Panc1 (cell line): ENCODE measurements at regions not wholly inside any gene's neighbourhood (a gene's known extent, or its start where the extent isn't known, plus 50 kb on each side); places are given as distances from the start of the nearest gene placed in this dataset.

ENCODE experiments used
- ATAC-seq: fragments of 200-7000 bp; cut with Tn5 transposase; 2 replicates; pipeline ENCODE4 v1.9.1; 2020; ENCODE audit warnings: mild to moderate bottlenecking, moderate library complexity
- BruUV-seq: library from RNA; stranded (reverse); fragments of 400-500 nt; replicated peaks from 2 replicates; lab custom pipeline; 2021; lab: Mats Ljungman, UMichigan
- CTCF ChIA-PET: fragments of 300-600 bp; sonication (Branson Sonifier 250); formaldehyde crosslinking; loops from one replicate; lab custom pipeline; 2022; ENCODE audit warnings: antibody characterized with exemption; lab: Charles Lee
- POLR2A ChIA-PET: fragments of 300-600 bp; sonication (Branson Sonifier 250); formaldehyde crosslinking; loops from one replicate; lab custom pipeline; 2022; ENCODE audit warnings: antibody characterized with exemption; lab: Charles Lee
- DNase-seq: peaks from one replicate; pipeline ENCODE4 v3.0.0-alpha.2; 2010; ENCODE audit warnings: low read depth, low spot score
- H3K27ac ChIP-seq: 2 replicates; pipeline ENCODE4 v1.5.1; 2011; ENCODE audit warnings: mild to moderate bottlenecking, low read length, inconsistent platforms
- H3K27me3 ChIP-seq: fragments of 200-500 bp; sonication (Bioruptor generic); 2 replicates; pipeline ENCODE4 v1.6.0; 2014; ENCODE audit warnings: low read length, inconsistent platforms; ENCODE audit not compliant: control insufficient read depth, insufficient read depth
- H3K36me3 ChIP-seq: fragments of 200-500 bp; sonication (Bioruptor generic); 2 replicates; pipeline ENCODE4 v1.5.1; 2014; ENCODE audit warnings: inconsistent platforms, mild to moderate bottlenecking, low read length, moderate library complexity; ENCODE audit not compliant: control insufficient read depth, insufficient read depth
- H3K4me1 ChIP-seq: 2 replicates; pipeline ENCODE4 v1.5.1; 2011; ENCODE audit warnings: inconsistent platforms, mild to moderate bottlenecking, low read length, moderate library complexity; ENCODE audit not compliant: control insufficient read depth, insufficient read depth
- H3K4me3 ChIP-seq, 2 experiments: 2 replicates each; pipeline ENCODE4 v1.5.1; 2011 to 2012; ENCODE audit warnings: low read depth in 2 of 2, low read length in 2 of 2, mild to moderate bottlenecking in 2 of 2, inconsistent platforms in 1 of 2, moderate library complexity in 1 of 2
- H3K9me3 ChIP-seq: fragments of 200-500 bp; sonication (Bioruptor generic); 2 replicates; pipeline ENCODE4 v1.5.1; 2014; ENCODE audit warnings: low read depth, mild to moderate bottlenecking, inconsistent platforms, low read length, moderate library complexity; ENCODE audit not compliant: control insufficient read depth, insufficient read depth
- POLR2AphosphoS5 ChIP-seq: IDR thresholded peaks from 2 replicates; pipeline ENCODE4 v1.6.1; 2012; ENCODE audit warnings: mild to moderate bottlenecking, low read depth, low read length, moderate library complexity
- SIN3A ChIP-seq: IDR thresholded peaks from 2 replicates; pipeline ENCODE4 v1.6.1; 2012; ENCODE audit warnings: low read depth, mild to moderate bottlenecking, low read length, moderate library complexity, borderline replicate concordance; ENCODE audit not compliant: insufficient read depth
- TCF7L2 ChIP-seq: IDR thresholded peaks from 2 replicates; pipeline ENCODE4 v1.6.1; 2011; ENCODE audit warnings: mild to moderate bottlenecking, low read depth, low read length, inconsistent platforms
- in situ Hi-C: cut with HindIII; loops from 2 replicates; pipeline ENCODE4 v1.10.0; 2016; ENCODE audit warnings: low sequenced_read_pairs, low pct_unique_long_range_greater_than_20kb
- intact Hi-C: fragments of 100-400 bp; cut with micrococcal nuclease; formaldehyde crosslinking; loops from one replicate; pipeline ENCODE4 v1.10.0; 2022; ENCODE audit not compliant: unreplicated experiment
- TF ChIP-seq, protein P1 (sequence below), 2 experiments: IDR thresholded peaks; 2 replicates each; pipeline ENCODE4 v1.6.1; 2011 to 2012; ENCODE audit warnings: low read depth in 2 of 2, control low read depth in 1 of 2, low read length in 1 of 2, mild to moderate bottlenecking in 1 of 2, moderate library complexity in 1 of 2; ENCODE audit not compliant: insufficient read depth in 1 of 2
- TF ChIP-seq, protein P2 (sequence below): fragments of 450-650 bp; IDR thresholded peaks from 2 replicates; pipeline ENCODE4 v1.5.1; 2017; ENCODE audit warnings: mild to moderate bottlenecking

DNA sequence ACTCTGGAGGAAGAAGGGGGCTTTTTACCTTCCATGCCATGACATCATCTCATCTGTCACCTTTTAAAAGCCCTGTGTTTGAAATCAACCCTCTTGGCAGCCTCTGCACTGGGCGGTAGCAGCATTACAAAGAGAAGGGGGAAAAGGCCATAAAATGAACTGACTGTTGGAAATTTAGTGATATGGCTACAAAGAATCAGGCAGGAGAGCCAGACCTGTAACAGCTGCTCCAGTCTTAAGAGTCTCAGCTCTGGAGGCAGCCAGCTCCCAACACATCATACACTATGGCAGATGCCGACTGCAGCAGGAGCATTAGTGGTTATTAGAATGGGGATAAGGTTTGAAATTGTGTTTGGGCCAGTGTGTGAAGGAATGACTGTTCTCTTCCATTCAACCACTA lies 257.5 kb downstream of the DMAC1 start:
- Histone ChIP-seq H3K27ac (no peak overlapping the region), H3K9me3 (no peaks in the 10 kb centered on the region), H3K4me1 (no peaks in the 10 kb centered on the region), H3K27me3 (no peaks in the 10 kb centered on the region), H3K4me3 (no peak overlapping the region), H3K36me3 (no peaks in the 10 kb centered on the region)
- DNase-seq, result no peak
- no TSS peak for BruUV-seq
- CTCF ChIA-PET, result no interaction called here
- TF ChIP-seq POLR2AphosphoS5 (no peak), TCF7L2 (no peak), SIN3A (no peak)
- TF ChIP-seq, protein P1, sequence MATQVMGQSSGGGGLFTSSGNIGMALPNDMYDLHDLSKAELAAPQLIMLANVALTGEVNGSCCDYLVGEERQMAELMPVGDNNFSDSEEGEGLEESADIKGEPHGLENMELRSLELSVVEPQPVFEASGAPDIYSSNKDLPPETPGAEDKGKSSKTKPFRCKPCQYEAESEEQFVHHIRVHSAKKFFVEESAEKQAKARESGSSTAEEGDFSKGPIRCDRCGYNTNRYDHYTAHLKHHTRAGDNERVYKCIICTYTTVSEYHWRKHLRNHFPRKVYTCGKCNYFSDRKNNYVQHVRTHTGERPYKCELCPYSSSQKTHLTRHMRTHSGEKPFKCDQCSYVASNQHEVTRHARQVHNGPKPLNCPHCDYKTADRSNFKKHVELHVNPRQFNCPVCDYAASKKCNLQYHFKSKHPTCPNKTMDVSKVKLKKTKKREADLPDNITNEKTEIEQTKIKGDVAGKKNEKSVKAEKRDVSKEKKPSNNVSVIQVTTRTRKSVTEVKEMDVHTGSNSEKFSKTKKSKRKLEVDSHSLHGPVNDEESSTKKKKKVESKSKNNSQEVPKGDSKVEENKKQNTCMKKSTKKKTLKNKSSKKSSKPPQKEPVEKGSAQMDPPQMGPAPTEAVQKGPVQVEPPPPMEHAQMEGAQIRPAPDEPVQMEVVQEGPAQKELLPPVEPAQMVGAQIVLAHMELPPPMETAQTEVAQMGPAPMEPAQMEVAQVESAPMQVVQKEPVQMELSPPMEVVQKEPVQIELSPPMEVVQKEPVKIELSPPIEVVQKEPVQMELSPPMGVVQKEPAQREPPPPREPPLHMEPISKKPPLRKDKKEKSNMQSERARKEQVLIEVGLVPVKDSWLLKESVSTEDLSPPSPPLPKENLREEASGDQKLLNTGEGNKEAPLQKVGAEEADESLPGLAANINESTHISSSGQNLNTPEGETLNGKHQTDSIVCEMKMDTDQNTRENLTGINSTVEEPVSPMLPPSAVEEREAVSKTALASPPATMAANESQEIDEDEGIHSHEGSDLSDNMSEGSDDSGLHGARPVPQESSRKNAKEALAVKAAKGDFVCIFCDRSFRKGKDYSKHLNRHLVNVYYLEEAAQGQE (IDR thresholded peaks at IDR 0.05; ENCODE audit: insufficient read depth in 1 of 2, low read depth in 2 of 2, low read length in 1 of 2), result no peak
- TF ChIP-seq, protein P2, sequence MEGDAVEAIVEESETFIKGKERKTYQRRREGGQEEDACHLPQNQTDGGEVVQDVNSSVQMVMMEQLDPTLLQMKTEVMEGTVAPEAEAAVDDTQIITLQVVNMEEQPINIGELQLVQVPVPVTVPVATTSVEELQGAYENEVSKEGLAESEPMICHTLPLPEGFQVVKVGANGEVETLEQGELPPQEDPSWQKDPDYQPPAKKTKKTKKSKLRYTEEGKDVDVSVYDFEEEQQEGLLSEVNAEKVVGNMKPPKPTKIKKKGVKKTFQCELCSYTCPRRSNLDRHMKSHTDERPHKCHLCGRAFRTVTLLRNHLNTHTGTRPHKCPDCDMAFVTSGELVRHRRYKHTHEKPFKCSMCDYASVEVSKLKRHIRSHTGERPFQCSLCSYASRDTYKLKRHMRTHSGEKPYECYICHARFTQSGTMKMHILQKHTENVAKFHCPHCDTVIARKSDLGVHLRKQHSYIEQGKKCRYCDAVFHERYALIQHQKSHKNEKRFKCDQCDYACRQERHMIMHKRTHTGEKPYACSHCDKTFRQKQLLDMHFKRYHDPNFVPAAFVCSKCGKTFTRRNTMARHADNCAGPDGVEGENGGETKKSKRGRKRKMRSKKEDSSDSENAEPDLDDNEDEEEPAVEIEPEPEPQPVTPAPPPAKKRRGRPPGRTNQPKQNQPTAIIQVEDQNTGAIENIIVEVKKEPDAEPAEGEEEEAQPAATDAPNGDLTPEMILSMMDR, result no peak
- POLR2A ChIA-PET, result no interaction called here
- in situ Hi-C loops (no loop called here), intact Hi-C loops (no loop called here)
- ATAC-seq, result no peak

DNA sequence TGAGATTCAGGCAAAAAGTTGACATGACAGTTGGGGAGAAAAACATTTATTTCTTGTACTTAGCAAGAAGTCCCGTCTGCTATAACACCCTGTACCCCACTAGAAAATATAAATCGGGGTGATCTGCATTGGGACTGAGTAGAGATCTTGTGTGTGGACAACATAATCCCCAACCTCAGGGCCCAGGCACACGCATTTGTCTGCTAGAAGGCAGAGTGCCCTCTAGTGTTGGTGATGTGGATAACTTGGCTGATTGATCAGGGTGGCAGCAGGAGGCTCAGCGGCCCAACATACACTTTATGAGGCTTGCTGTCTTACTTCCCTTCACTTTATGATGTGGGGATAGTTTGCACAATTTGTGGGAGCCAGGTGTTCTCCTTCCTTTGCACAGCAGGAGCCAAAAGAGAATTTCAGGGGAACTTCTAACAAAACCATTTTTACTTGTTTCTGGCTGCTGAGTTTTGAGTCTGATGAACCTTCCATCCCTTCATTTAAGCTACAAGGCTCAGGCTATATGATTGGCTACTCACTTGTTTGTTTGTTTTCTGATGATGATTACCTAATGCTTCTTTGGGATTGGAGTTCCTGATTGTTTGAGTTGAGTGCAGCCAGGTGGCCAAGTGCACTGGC lies 263.2 kb downstream of the DMAC1 start:
- Histone ChIP-seq H3K4me3 (no peak overlapping the region), H3K36me3 (no peaks in the 10 kb centered on the region), H3K9me3 (no peaks in the 10 kb centered on the region), H3K4me1 (no peaks in the 10 kb centered on the region), H3K27ac (no peak overlapping the region), H3K27me3 (no peaks in the 10 kb centered on the region)
- ATAC-seq (no peak), DNase-seq (peak; percentile 13)
- TF ChIP-seq, protein P2, result peak; percentile 55
- no peak for TF ChIP-seq SIN3A
- intact Hi-C loops (no loop called here), in situ Hi-C loops (no loop called here)
- CTCF ChIA-PET, result no interaction called here
- POLR2A ChIA-PET, result interaction anchor here (0.6 kb wide), 1 partner anchor 300 kb away, joined by 3 read pairs; no protein-coding TSS in a partner anchor
- BruUV-seq, result no TSS peak
